Kidney (tissue), 13 donors: ENCODE measurements at regions not wholly inside any gene's neighbourhood (a gene's known extent, or its start where the extent isn't known, plus 50 kb on each side); places are given as distances from the start of the nearest gene placed in this dataset.

Experiments used
- DNase-seq, 5 donors: peaks; one replicate each; pipeline ENCODE4 v3.0.0-alpha.2; 2013 to 2020
- FAIRE-seq: peaks from 2 replicates; lab custom pipeline; 2012; peaks lifted over from hg19 to GRCh38; lab: Jason Lieb, UNC
- H3K27ac ChIP-seq, 2 donors: one replicate each; pipeline ENCODE4 v1.7.0; 2013; ENCODE audit warnings: low read depth in 2 of 2, low read length in 2 of 2, inconsistent platforms in 1 of 2
- H3K27me3 ChIP-seq: one replicate; pipeline ENCODE4 v1.7.1; 2013; ENCODE audit warnings: low read length, inconsistent platforms; ENCODE audit not compliant: control insufficient read depth, insufficient read depth
- H3K36me3 ChIP-seq, 3 donors: one replicate each; pipeline versions ENCODE4 v1.7.0 to v1.7.1; 2013; ENCODE audit warnings: low read length in 3 of 3, control low read depth in 1 of 3, inconsistent platforms in 1 of 3; ENCODE audit not compliant: insufficient read depth in 3 of 3, control insufficient read depth in 2 of 3
- H3K4me1 ChIP-seq, 3 donors: one replicate each; pipeline versions ENCODE4 v1.7.0 to v1.7.1; 2013; ENCODE audit warnings: low read length in 3 of 3, inconsistent platforms in 1 of 3, low read depth in 1 of 3; ENCODE audit not compliant: control insufficient read depth in 2 of 3, insufficient read depth in 2 of 3
- H3K4me3 ChIP-seq, 3 donors: one replicate each; pipeline versions ENCODE4 v1.7.0 to v1.8.1; 2013; ENCODE audit warnings: low read length in 3 of 3, control low read depth in 1 of 3, inconsistent platforms in 1 of 3
- H3K9ac ChIP-seq, 3 donors: one replicate each; pipeline versions ENCODE4 v1.7.0 to v1.7.1; 2013; ENCODE audit warnings: low read length in 3 of 3, control low read depth in 1 of 3, inconsistent platforms in 1 of 3
- H3K9me3 ChIP-seq, 3 donors: one replicate each; pipeline versions ENCODE4 v1.7.0 to v1.7.1; 2013; ENCODE audit warnings: low read length in 3 of 3, control low read depth in 1 of 3, inconsistent platforms in 1 of 3; ENCODE audit not compliant: control insufficient read depth in 2 of 3, insufficient read depth in 1 of 3
- CTCF ChIP-seq: IDR thresholded peaks from 3 replicates; pipeline ENCODE4 v1.5.1; 2012; ENCODE audit warnings: mild to moderate bottlenecking, moderate library complexity, borderline replicate concordance; ENCODE audit not compliant: insufficient read depth; ENCODE audit errors: extremely low read depth
- intact Hi-C: fragments of 100-400 bp; cut with DNase I; formaldehyde crosslinking; loops from one replicate; pipeline ENCODE4 v1.11.1; 2022
- donor health status: control.
- donor health status: control.
- donor health status: control.
- donor health status: control.
- donor health status: control.
- donor health status: DM: yes; HTN: yes; CAD: no.
- donor health status: Normal renal cell carcinoma (clear cell type).

- DNase-seq (no peak), FAIRE-seq (no peak)
- Histone ChIP-seq H3K27me3 (no peaks in the 10 kb centered on the region), H3K4me1 (no peaks in the 10 kb centered on the region), H3K27ac (no peak overlapping the region), H3K9me3 (no peaks in the 10 kb centered on the region), H3K4me3 (no peak overlapping the region), H3K9ac (no peak overlapping the region), H3K36me3 (no peaks in the 10 kb centered on the region)
- no peak for TF ChIP-seq CTCF
- intact Hi-C loops, result no loop called here
Measured at GRCh38 chr2:114160263-114160981, 270.5 kb downstream of the ACTR3 start.

DNA sequence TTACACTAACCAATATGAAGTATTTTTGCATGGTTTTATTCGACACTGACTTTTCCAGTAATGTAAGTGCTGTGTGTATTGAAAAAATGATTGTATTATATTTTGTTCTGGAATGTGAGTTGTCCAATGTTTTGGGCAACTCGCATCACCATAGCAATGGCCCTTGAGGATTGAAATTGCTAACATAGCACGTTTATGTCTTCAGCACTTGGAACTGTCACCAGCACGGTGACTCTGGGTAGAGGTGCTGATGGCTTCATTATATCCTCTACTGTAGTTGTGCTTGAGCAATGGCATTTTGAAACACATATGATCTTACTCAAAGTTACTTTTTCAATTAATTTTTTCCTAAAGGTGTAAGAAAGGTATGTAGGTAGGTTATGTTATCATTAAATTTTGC lies 271.5 kb downstream of the ACTR3 start:
- FAIRE-seq (no peak), DNase-seq (no peak)
- no peaks in the 10 kb centered on the region for H3K27me3 ChIP-seq
- no peak overlapping the region for H3K4me3 ChIP-seq
- H3K27ac ChIP-seq, result no peak overlapping the region
- H3K9ac ChIP-seq, result no peak overlapping the region
- TF ChIP-seq CTCF, result no peak
- H3K36me3 ChIP-seq, result no peaks in the 10 kb centered on the region
- intact Hi-C loops, result no loop called here
- no peaks in the 10 kb centered on the region for H3K9me3 ChIP-seq
- H3K4me1 ChIP-seq, result no peaks in the 10 kb centered on the region

GRCh38 chr2:114167799-114168198 lies 274.6 kb upstream of the DPP10 start:
- H3K9me3 ChIP-seq, result peaks cover 0 to 5% (median 0%) of the 10 kb centered on the region in 3 donors
- no peak overlapping the region for H3K4me3 ChIP-seq
- no peaks in the 10 kb centered on the region for H3K4me1 ChIP-seq
- FAIRE-seq (no peak), DNase-seq (no peak)
- no peak overlapping the region for H3K9ac ChIP-seq
- intact Hi-C loops, result no loop called here
- H3K36me3 ChIP-seq, result no peaks in the 10 kb centered on the region
- no peaks in the 10 kb centered on the region for H3K27me3 ChIP-seq
- H3K27ac ChIP-seq, result no peak overlapping the region
- TF ChIP-seq CTCF, result no peak

GRCh38 chr2:114170070-114170469 lies 272.4 kb upstream of the DPP10 start:
- intact Hi-C loops, result no loop called here
- TF ChIP-seq CTCF, result no peak
- peaks cover 0 to 5% (median 0%) of the 10 kb centered on the region in 3 donors for H3K9me3 ChIP-seq
- H3K4me3 ChIP-seq, result no peak overlapping the region
- H3K4me1 ChIP-seq, result no peaks in the 10 kb centered on the region
- FAIRE-seq, result no peak
- no peak overlapping the region for H3K9ac ChIP-seq
- H3K36me3 ChIP-seq, result no peaks in the 10 kb centered on the region
- H3K27ac ChIP-seq, result no peak overlapping the region
- no peaks in the 10 kb centered on the region for H3K27me3 ChIP-seq
- DNase-seq, result no peak
